SU-DHL-6 (cell line): ENCODE measurements at regions not wholly inside any gene's neighbourhood (a gene's known extent, or its start where the extent isn't known, plus 50 kb on each side); places are given as distances from the start of the nearest gene placed in this dataset.

Source experiments
- CTCF ChIP-seq: fragments of 200-600 bp; sonication (generic); IDR thresholded peaks from one replicate; pipeline ENCODE4 v1.5.1; 2017; ENCODE audit warnings: antibody characterized with exemption, mild to moderate bottlenecking, low read length, moderate library complexity; ENCODE audit not compliant: insufficient read depth, poor library complexity, severe bottlenecking
- EZH2phosphoT487 ChIP-seq: fragments of 200-600 bp; sonication (generic), shearing (Covaris generic); conservative IDR thresholded peaks from 2 replicates; pipeline ENCODE4 v1.6.1; 2018; ENCODE audit warnings: mild to moderate bottlenecking, antibody characterized with exemption, low read length, moderate library complexity, mixed read lengths

GRCh38 chr6:122207061-122207460 lies 192.4 kb upstream of the HSF2 start:
- TF ChIP-seq CTCF (no peak), EZH2phosphoT487 (no peak)
